PC-3 (cell line): ENCODE measurements at regions not wholly inside any gene's neighbourhood (a gene's known extent, or its start where the extent isn't known, plus 50 kb on each side); places are given as distances from the start of the nearest gene placed in this dataset.
A peak's percentile ranks its signal among the peaks of the same experiment; 100 is the strongest.

Source experiments
- ATAC-seq: fragments of 200-7000 bp; cut with Tn5 transposase; 2 replicates; pipeline ENCODE4 v1.9.1; 2020; ENCODE audit warnings: mild to moderate bottlenecking, moderate library complexity
- BruUV-seq: library from RNA; stranded (reverse); fragments of 400-500 nt; replicated peaks from 2 replicates; lab custom pipeline; 2021; lab: Mats Ljungman, UMichigan
- CTCF ChIA-PET: fragments of 300-600 bp; sonication (Branson Sonifier 250); formaldehyde crosslinking; loops from one replicate; lab custom pipeline; 2022; ENCODE audit warnings: antibody characterized with exemption; lab: Charles Lee
- POLR2A ChIA-PET: fragments of 300-600 bp; sonication (Branson Sonifier 250); formaldehyde crosslinking; loops from one replicate; lab custom pipeline; 2022; ENCODE audit warnings: antibody characterized with exemption; ENCODE audit not compliant: unreplicated experiment; lab: Charles Lee
- DNase-seq: peaks from one replicate; pipeline ENCODE4 v3.0.0-alpha.2; 2015
- H2AFZ ChIP-seq: fragments of 300-600 bp; sonication (generic); 2 replicates; pipeline ENCODE4 v1.6.0; 2016; ENCODE audit warnings: antibody characterized with exemption, low read length
- H3F3A ChIP-seq: fragments of 300-600 bp; sonication (generic); one replicate; pipeline ENCODE4 v1.6.0; 2017; ENCODE audit warnings: antibody characterized with exemption, low read length, control low read depth, mild to moderate bottlenecking; ENCODE audit not compliant: unreplicated experiment
- H3K27ac ChIP-seq: fragments of 300-600 bp; sonication (generic); 2 replicates; pipeline ENCODE4 v1.5.1; 2016; ENCODE audit warnings: mild to moderate bottlenecking, low read length
- H3K27me3 ChIP-seq: fragments of 300-600 bp; sonication (generic); 2 replicates; pipeline ENCODE4 v1.6.1; 2016; ENCODE audit warnings: low read length, mixed read lengths
- H3K36me3 ChIP-seq: fragments of 300-600 bp; sonication (generic); 2 replicates; pipeline ENCODE4 v1.6.1; 2016; ENCODE audit warnings: low read depth, mixed run types, low read length, mixed read lengths
- H3K4me1 ChIP-seq: fragments of 300-600 bp; sonication (generic); 2 replicates; pipeline ENCODE4 v1.5.1; 2016; ENCODE audit warnings: low read length; ENCODE audit not compliant: insufficient read depth
- H3K4me2 ChIP-seq: fragments of 300-600 bp; sonication (generic); 2 replicates; pipeline ENCODE4 v1.6.0; 2016; ENCODE audit warnings: low read length
- H3K4me3 ChIP-seq: fragments of 300-600 bp; sonication (generic); 2 replicates; pipeline ENCODE4 v1.5.1; 2016; ENCODE audit warnings: mild to moderate bottlenecking, low read length, mixed read lengths
- H3K79me2 ChIP-seq: fragments of 300-600 bp; sonication (generic); 2 replicates; pipeline ENCODE4 v1.6.1; 2017; ENCODE audit warnings: low read length, mixed read lengths
- H3K9ac ChIP-seq: fragments of 300-600 bp; sonication (generic); 2 replicates; pipeline ENCODE4 v1.6.0; 2016; ENCODE audit warnings: mild to moderate bottlenecking, low read length
- H3K9me2 ChIP-seq: fragments of 300-600 bp; sonication (generic); replicated peaks from 2 replicates; pipeline ENCODE4 v1.6.1; 2016; ENCODE audit warnings: mixed run types, low read length, mixed read lengths
- H3K9me3 ChIP-seq: fragments of 300-600 bp; sonication (generic); 2 replicates; pipeline ENCODE4 v1.6.1; 2016; ENCODE audit warnings: low read length, mixed read lengths
- H4K20me1 ChIP-seq: fragments of 300-600 bp; sonication (generic); 2 replicates; pipeline ENCODE4 v1.6.1; 2016; ENCODE audit warnings: low read length, mixed read lengths
- CTCF ChIP-seq: fragments of 300-600 bp; sonication (generic); conservative IDR thresholded peaks from 2 replicates; pipeline ENCODE4 v1.5.1; 2017; ENCODE audit warnings: antibody characterized with exemption, low read depth, mild to moderate bottlenecking, low read length
- EZH2 ChIP-seq: fragments of 300-600 bp; sonication (generic); IDR thresholded peaks from one replicate; pipeline ENCODE4 v1.6.1; 2017; ENCODE audit warnings: antibody characterized with exemption, mild to moderate bottlenecking, low read length; ENCODE audit not compliant: unreplicated experiment
- EZH2phosphoT487 ChIP-seq: fragments of 300-600 bp; sonication (generic); IDR thresholded peaks from 2 replicates; pipeline ENCODE4 v1.6.1; 2018; ENCODE audit warnings: mild to moderate bottlenecking, antibody characterized with exemption, low read length, borderline replicate concordance
- intact Hi-C: fragments of 100-400 bp; cut with micrococcal nuclease; formaldehyde crosslinking; loops from 2 replicates; pipeline ENCODE4 v1.9.0; 2023

DNA sequence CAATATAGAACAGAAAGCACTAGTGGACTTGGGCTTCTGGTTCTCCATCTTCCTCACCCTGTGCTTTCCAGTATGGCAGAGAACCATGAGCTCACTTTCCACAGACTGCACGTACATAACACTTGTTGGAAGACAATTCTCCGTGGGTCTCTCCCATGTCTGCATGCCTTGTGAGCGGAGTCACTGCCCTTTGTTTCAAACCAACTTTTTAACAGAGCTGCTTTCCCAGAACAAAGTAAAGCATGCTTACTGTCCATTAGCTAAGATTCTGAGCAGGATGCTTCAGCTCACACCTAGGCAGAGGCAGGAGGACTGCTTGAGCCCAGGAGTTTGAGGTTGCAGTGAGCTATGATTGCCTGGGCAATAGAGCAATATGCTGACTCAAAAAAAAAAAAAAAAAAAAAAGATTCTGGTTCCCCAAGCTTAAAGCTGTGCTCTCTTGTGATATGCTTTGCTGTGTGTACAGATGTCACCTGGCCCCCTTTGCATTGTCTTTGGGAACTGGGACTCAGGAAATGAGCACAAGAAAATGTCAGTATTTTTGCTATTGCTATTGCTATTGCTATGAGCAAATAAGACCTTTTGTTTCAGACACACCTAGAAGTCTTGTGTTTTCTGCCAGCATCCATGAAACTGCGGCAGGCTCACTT is 54.6 kb upstream of the PTGR2 start:
- Histone ChIP-seq H3K9me2 (no peaks in the 10 kb centered on the region), H3K9me3 (no peaks in the 10 kb centered on the region), H3K27me3 (no peaks in the 10 kb centered on the region), H3K4me1 (peaks cover 32% of the 10 kb centered on the region), H3K27ac (0 out of 2 replicates have a peak overlapping the region, but pooled peaks have one; percentile 67), H3K9ac (no peak overlapping the region), H2AFZ (no peak overlapping the region), H3K4me2 (peak overlapping the region; percentile 58; the same call in 1 of the 2 replicates), H3K79me2 (no peaks in the 10 kb centered on the region), H3K36me3 (no peaks in the 10 kb centered on the region), H4K20me1 (no peaks in the 10 kb centered on the region), H3K4me3 (no peak overlapping the region), H3F3A (no peaks in the 10 kb centered on the region)
- CTCF ChIA-PET, result interaction anchor here (0.6 kb wide), 1 partner anchor 32 kb away, joined by 13 read pairs; no protein-coding TSS in a partner anchor
- TF ChIP-seq CTCF (no peak), EZH2phosphoT487 (no peak), EZH2 (no peak)
- no TSS peak for BruUV-seq
- POLR2A ChIA-PET, result interaction anchor here (0.9 kb wide), 1 partner anchor 8 kb away, joined by 3 read pairs; no protein-coding TSS in a partner anchor
- ATAC-seq (no peak), DNase-seq (no peak)
- intact Hi-C loops, result no loop called here

DNA sequence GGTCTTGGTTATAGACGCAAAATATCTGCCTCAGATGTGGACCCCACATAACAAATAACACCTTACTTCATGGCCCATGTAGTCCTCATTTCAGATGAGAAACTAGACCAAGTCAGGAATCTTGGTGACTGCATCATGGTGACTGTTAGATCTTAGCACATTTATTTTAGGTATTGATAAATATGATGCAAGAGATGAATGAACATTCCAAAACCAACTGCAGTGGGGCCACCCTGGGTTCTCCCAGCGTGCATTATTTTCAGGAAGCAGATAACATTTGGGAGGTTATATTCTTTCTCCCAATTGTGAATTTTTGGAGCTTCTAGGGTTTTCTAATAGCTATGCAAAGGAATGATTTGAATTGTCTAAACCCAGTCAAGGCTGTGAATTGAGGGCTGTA is 55.2 kb upstream of the PTGR2 start:
- peaks cover 30% of the 10 kb centered on the region for H3K4me1 ChIP-seq
- peak overlapping the region; percentile 58 for H3K4me2 ChIP-seq
- H3K9ac ChIP-seq, result no peak overlapping the region
- no peaks in the 10 kb centered on the region for H3K27me3 ChIP-seq
- ATAC-seq (no peak), DNase-seq (no peak)
- no TSS peak for BruUV-seq
- intact Hi-C loops, result no loop called here
- no peaks in the 10 kb centered on the region for H3K9me2 ChIP-seq
- no peaks in the 10 kb centered on the region for H3K36me3 ChIP-seq
- no peaks in the 10 kb centered on the region for H3F3A ChIP-seq
- H3K9me3 ChIP-seq, result no peaks in the 10 kb centered on the region
- H3K79me2 ChIP-seq, result no peaks in the 10 kb centered on the region
- peak overlapping the region; percentile 67 for H3K27ac ChIP-seq
- ChIA-PET CTCF (interaction anchor here (0.6 kb wide), 1 partner anchor 31 kb away, joined by 13 read pairs; no protein-coding TSS in a partner anchor), POLR2A (interaction anchor here (0.6 to 0.9 kb wide), 2 partner anchors 55 to 1027 kb away, joined by 3 read pairs; no protein-coding TSS in a partner anchor)
- no peak overlapping the region for H2AFZ ChIP-seq
- TF ChIP-seq CTCF, result no peak
- no peak for TF ChIP-seq EZH2phosphoT487
- TF ChIP-seq EZH2, result no peak
- H4K20me1 ChIP-seq, result no peaks in the 10 kb centered on the region
- H3K4me3 ChIP-seq, result no peak overlapping the region

GRCh38 chr14:73795974-73796373 is 55.7 kb upstream of the PTGR2 start:
- Histone ChIP-seq H3K9ac (no peak overlapping the region), H3K27me3 (no peaks in the 10 kb centered on the region), H3K36me3 (no peaks in the 10 kb centered on the region), H3F3A (no peaks in the 10 kb centered on the region), H4K20me1 (no peaks in the 10 kb centered on the region), H3K4me3 (no peak overlapping the region), H3K4me2 (peak overlapping the region; percentile 58), H3K79me2 (no peaks in the 10 kb centered on the region), H3K9me2 (no peaks in the 10 kb centered on the region), H3K27ac (peak overlapping the region; percentile 67), H3K4me1 (peaks cover 30% of the 10 kb centered on the region), H2AFZ (no peak overlapping the region), H3K9me3 (no peaks in the 10 kb centered on the region)
- no TSS peak for BruUV-seq
- peak; percentile 96 for ATAC-seq
- ChIA-PET POLR2A (interaction anchor here (0.6 to 0.9 kb wide), 3 partner anchors 55 to 1028 kb away, joined by 3 read pairs; no protein-coding TSS in a partner anchor), CTCF (interaction anchor here (0.5 kb wide), 1 partner anchor 29 kb away, joined by 3 read pairs; no protein-coding TSS in a partner anchor)
- intact Hi-C loops, result no loop called here
- peak; percentile 97 for DNase-seq
- TF ChIP-seq EZH2phosphoT487 (no peak), CTCF (no peak), EZH2 (no peak)
